ENCODE measurements at regions not wholly inside any gene's neighbourhood (a gene's known extent, or its start where the extent isn't known, plus 50 kb on each side); places are given as distances from the start of the nearest gene placed in this dataset.

DNA sequence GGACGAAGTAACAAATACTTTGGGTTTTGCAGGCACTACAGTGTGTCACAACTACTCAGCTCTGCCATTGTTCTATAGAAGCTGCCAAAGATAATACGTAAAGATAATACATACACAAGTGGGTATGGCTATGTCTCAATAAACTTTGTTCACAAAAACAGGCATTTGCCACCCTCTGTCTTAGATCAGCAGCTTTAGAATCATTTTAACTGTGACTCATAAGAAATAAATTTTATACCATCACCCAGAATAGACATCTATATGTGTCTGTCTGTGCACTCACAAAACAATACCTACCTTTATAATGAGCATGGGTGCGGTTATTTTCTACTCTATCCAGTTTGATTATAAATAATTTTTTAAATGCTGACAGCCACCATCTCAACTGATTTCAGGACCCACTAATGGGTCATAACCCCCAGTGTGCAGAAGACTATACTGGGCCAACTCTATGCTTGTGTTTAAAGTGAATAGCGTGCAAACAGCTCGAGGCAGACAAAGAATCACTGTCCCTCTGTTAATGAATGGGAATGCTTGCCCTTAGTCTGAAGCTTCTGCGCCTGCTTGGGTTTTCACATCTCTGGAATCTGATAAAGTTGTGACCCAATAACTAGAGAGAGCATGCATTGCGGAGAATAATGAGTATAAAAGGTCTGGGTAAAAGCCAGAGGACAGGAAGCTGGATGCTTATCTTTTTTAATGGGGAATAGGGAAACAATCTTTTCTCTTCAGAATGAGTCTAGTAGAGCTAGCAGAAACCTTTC is 216.2 kb downstream of the PLPP3 start:
- DNase-seq (ENCODE audit: low spot score), result no peak
- H3K4me1 ChIP-seq (ENCODE audit: insufficient read depth, low read length, poor library complexity, severe bottlenecking), result no peaks in the 10 kb centered on the region
- no peak overlapping the region for H3K27ac ChIP-seq (ENCODE audit: low read depth, low read length, poor library complexity, severe bottlenecking)
- BruUV-seq (replicated peaks), result no TSS peak
- H2AFZ ChIP-seq (ENCODE audit: low read length), result no peak overlapping the region
- ChIA-PET POLR2A (no interaction called here), CTCF (ENCODE audit: unreplicated experiment) (no interaction called here)
- no peak overlapping the region for H3K4me3 ChIP-seq (ENCODE audit: low read depth, low read length, poor library complexity, severe bottlenecking)
- H3K79me2 ChIP-seq (ENCODE audit: insufficient read depth, low read depth, low read length), result no peaks in the 10 kb centered on the region
- no peak for TF ChIP-seq EZH2phosphoT487 (IDR thresholded peaks at IDR 0.05; ENCODE audit: borderline replicate concordance, low read depth, low read length)
- TF ChIP-seq, protein P1, sequence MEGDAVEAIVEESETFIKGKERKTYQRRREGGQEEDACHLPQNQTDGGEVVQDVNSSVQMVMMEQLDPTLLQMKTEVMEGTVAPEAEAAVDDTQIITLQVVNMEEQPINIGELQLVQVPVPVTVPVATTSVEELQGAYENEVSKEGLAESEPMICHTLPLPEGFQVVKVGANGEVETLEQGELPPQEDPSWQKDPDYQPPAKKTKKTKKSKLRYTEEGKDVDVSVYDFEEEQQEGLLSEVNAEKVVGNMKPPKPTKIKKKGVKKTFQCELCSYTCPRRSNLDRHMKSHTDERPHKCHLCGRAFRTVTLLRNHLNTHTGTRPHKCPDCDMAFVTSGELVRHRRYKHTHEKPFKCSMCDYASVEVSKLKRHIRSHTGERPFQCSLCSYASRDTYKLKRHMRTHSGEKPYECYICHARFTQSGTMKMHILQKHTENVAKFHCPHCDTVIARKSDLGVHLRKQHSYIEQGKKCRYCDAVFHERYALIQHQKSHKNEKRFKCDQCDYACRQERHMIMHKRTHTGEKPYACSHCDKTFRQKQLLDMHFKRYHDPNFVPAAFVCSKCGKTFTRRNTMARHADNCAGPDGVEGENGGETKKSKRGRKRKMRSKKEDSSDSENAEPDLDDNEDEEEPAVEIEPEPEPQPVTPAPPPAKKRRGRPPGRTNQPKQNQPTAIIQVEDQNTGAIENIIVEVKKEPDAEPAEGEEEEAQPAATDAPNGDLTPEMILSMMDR (conservative IDR thresholded peaks at IDR 0.05; ENCODE audit: low read length), result no peak
- H3K9me3 ChIP-seq (ENCODE audit: low read length), result no peaks in the 10 kb centered on the region
- intact Hi-C loops (cut with micrococcal nuclease; ENCODE audit: unreplicated experiment), result no loop called here
- no peaks in the 10 kb centered on the region for H3K9me2 ChIP-seq (ENCODE audit: insufficient read depth, low read length)
- H3K36me3 ChIP-seq (ENCODE audit: insufficient read depth, low read length), result no peaks in the 10 kb centered on the region
- no peaks in the 10 kb centered on the region for H4K20me1 ChIP-seq (ENCODE audit: insufficient read depth, low read length)
- no peak overlapping the region for H3K4me2 ChIP-seq (ENCODE audit: low read length)

DNA sequence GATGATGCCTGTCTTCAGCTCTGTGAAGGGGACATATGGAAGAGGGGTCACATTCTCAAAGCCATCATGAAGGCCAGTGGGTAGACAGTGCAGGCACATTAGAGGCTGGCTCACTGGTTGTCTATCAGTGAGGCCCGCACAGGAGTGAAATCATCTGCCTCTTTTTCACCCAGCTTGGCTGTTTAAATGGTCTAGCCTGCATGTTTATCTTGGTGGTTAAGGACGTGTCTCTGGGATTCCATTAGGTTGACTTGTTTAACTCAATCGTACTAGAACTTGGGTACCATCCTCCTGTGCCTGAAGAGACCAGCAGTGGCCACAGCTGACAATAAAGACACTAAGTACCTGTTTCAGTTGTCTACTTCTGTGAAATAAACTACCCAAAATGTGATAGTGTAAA is 219.3 kb downstream of the PLPP3 start:
- TF ChIP-seq, protein P1 (conservative IDR thresholded peaks at IDR 0.05; ENCODE audit: low read length), result no peak
- TF ChIP-seq EZH2phosphoT487 (IDR thresholded peaks at IDR 0.05; ENCODE audit: borderline replicate concordance, low read depth, low read length), result no peak
- Histone ChIP-seq H3K4me3 (ENCODE audit: low read depth, low read length, poor library complexity, severe bottlenecking) (no peak overlapping the region), H3K36me3 (ENCODE audit: insufficient read depth, low read length) (no peaks in the 10 kb centered on the region), H3K9me2 (ENCODE audit: insufficient read depth, low read length) (no peaks in the 10 kb centered on the region), H4K20me1 (ENCODE audit: insufficient read depth, low read length) (no peaks in the 10 kb centered on the region), H3K4me2 (ENCODE audit: low read length) (no peak overlapping the region), H3K4me1 (ENCODE audit: insufficient read depth, low read length, poor library complexity, severe bottlenecking) (no peaks in the 10 kb centered on the region), H3K9me3 (ENCODE audit: low read length) (no peaks in the 10 kb centered on the region), H3K79me2 (ENCODE audit: insufficient read depth, low read depth, low read length) (no peaks in the 10 kb centered on the region), H3K27ac (ENCODE audit: low read depth, low read length, poor library complexity, severe bottlenecking) (no peak overlapping the region), H2AFZ (ENCODE audit: low read length) (no peak overlapping the region)
- CTCF ChIA-PET (ENCODE audit: unreplicated experiment), result no interaction called here
- intact Hi-C loops (cut with micrococcal nuclease; ENCODE audit: unreplicated experiment), result no loop called here
- DNase-seq (ENCODE audit: low spot score), result no peak
- no TSS peak for BruUV-seq (replicated peaks)
- POLR2A ChIA-PET, result no interaction called here

DNA sequence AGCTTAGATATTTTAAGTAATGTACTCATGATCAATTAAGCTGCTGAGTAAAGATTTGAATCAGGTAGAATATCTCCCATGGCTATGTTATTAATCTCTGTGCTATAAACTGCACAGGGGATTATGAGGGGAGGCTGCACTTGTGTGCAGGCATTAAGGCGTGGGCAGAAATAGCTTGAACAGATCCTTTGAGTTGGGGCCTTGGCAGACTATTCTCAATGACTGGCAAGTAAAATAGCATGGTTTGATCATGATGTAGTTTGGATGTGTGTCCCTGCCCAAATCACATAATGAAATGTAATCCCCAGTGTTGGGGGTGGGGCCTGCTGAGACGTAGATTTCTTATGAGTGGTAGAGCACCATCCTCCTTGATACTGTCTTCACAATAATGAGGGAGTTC is 220.3 kb downstream of the PLPP3 start:
- TF ChIP-seq, protein P1 (conservative IDR thresholded peaks at IDR 0.05; ENCODE audit: low read length), result no peak
- intact Hi-C loops (cut with micrococcal nuclease; ENCODE audit: unreplicated experiment), result no loop called here

More for the DNA sequence above, 220.3 kb downstream of the PLPP3 start:
- H3K79me2 ChIP-seq (ENCODE audit: insufficient read depth, low read depth, low read length), result no peaks in the 10 kb centered on the region
- H2AFZ ChIP-seq (ENCODE audit: low read length), result no peak overlapping the region
- no peak overlapping the region for H3K4me3 ChIP-seq (ENCODE audit: low read depth, low read length, poor library complexity, severe bottlenecking)
- no peaks in the 10 kb centered on the region for H3K9me2 ChIP-seq (ENCODE audit: insufficient read depth, low read length)
- H3K36me3 ChIP-seq (ENCODE audit: insufficient read depth, low read length), result no peaks in the 10 kb centered on the region
- BruUV-seq (replicated peaks), result no TSS peak
- ChIA-PET CTCF (ENCODE audit: unreplicated experiment) (no interaction called here), POLR2A (no interaction called here)
- H3K9me3 ChIP-seq (ENCODE audit: low read length), result no peaks in the 10 kb centered on the region
- no peak for DNase-seq (ENCODE audit: low spot score)
- H3K4me2 ChIP-seq (ENCODE audit: low read length), result no peak overlapping the region
- H3K27ac ChIP-seq (ENCODE audit: low read depth, low read length, poor library complexity, severe bottlenecking), result no peak overlapping the region
- H3K4me1 ChIP-seq (ENCODE audit: insufficient read depth, low read length, poor library complexity, severe bottlenecking), result no peaks in the 10 kb centered on the region
- H4K20me1 ChIP-seq (ENCODE audit: insufficient read depth, low read length), result no peaks in the 10 kb centered on the region
